ENCODE measurements at regions not wholly inside any gene's neighbourhood (a gene's known extent, or its start where the extent isn't known, plus 50 kb on each side); places are given as distances from the start of the nearest gene placed in this dataset.

GRCh38 chr21:28086861-28087581, 905.7 kb downstream of the LTN1 start:
- TF ChIP-seq CTCF (IDR thresholded peaks at IDR 0.05) (no peak), POLR2A (IDR thresholded peaks at IDR 0.05) (no peak)
